GM13977 (cell line): ENCODE measurements at regions not wholly inside any gene's neighbourhood (a gene's known extent, or its start where the extent isn't known, plus 50 kb on each side); places are given as distances from the start of the nearest gene placed in this dataset.

Experiments
- DNase-seq: peaks from one replicate; pipeline ENCODE4 v3.0.0; 2012; ENCODE audit warnings: low spot score
- CTCF ChIP-seq: IDR thresholded peaks from 2 replicates; pipeline ENCODE4 v1.5.1; 2012; ENCODE audit warnings: mild to moderate bottlenecking, control low read depth; ENCODE audit not compliant: insufficient read depth; ENCODE audit errors: extremely low read depth, missing control alignments
- in situ Hi-C: fragments of 300-500 bp; cut with MboI; formaldehyde crosslinking; loops from one replicate; pipeline ENCODE4 v1.12.0; 2022; ENCODE audit warnings: low sequenced_read_pairs, low pct_unique_long_range_greater_than_20kb, mixed read lengths, inconsistent platforms; ENCODE audit not compliant: unreplicated experiment

GRCh38 chr22:47607486-47607885 is 845.0 kb downstream of the TBC1D22A start:
- in situ Hi-C loops = no loop called here
- no peak for TF ChIP-seq CTCF
- DNase-seq = no peak

GRCh38 chr22:47606426-47606825 is 844.0 kb downstream of the TBC1D22A start:
- no peak for DNase-seq
- in situ Hi-C loops = no loop called here
- no peak for TF ChIP-seq CTCF

- in situ Hi-C loops = no loop called here
- TF ChIP-seq CTCF = no peak
- DNase-seq = no peak
Observed at GRCh38 chr22:47605886-47606285, 843.4 kb downstream of the TBC1D22A start.

- in situ Hi-C loops = no loop called here
- no peak for DNase-seq
- TF ChIP-seq CTCF = no peak
Observed at GRCh38 chr22:47605441-47605840, 843.0 kb downstream of the TBC1D22A start.

GRCh38 chr22:47604563-47604962 is 842.1 kb downstream of the TBC1D22A start:
- in situ Hi-C loops = no loop called here
- no peak for TF ChIP-seq CTCF
- DNase-seq = no peak

GRCh38 chr22:47602732-47603131 is 840.3 kb downstream of the TBC1D22A start:
- in situ Hi-C loops = no loop called here
- no peak for DNase-seq
- TF ChIP-seq CTCF = no peak

GRCh38 chr22:47601666-47602065 is 839.2 kb downstream of the TBC1D22A start:
- TF ChIP-seq CTCF = no peak
- no peak for DNase-seq
- in situ Hi-C loops = no loop called here
